ENCODE measurements at regions not wholly inside any gene's neighbourhood (a gene's known extent, or its start where the extent isn't known, plus 50 kb on each side); places are given as distances from the start of the nearest gene placed in this dataset.

- TF ChIP-seq EZH2 (IDR thresholded peaks at IDR 0.05; ENCODE audit: low read depth, unreplicated experiment): no peak
- TF ChIP-seq CTCF (conservative IDR thresholded peaks at IDR 0.05; ENCODE audit: low read depth in 2 of 2): no peak
- TF ChIP-seq POLR2AphosphoS5 (IDR thresholded peaks at IDR 0.05; ENCODE audit: low read depth): no peak
- TF ChIP-seq EZH2phosphoT487 (IDR thresholded peaks at IDR 0.05; ENCODE audit: unreplicated experiment): no peak
- no peak for TF ChIP-seq JUNB (IDR thresholded peaks at IDR 0.05; ENCODE audit: unreplicated experiment)
- TF ChIP-seq ZNF114 (CRISPR knock-in tag; IDR thresholded peaks at IDR 0.05): no peak
These were observed 452.5 kb downstream of the MCTP2 start for GRCh38 chr15:94683902-94684301.
